ENCODE measurements at regions not wholly inside any gene's neighbourhood (a gene's known extent, or its start where the extent isn't known, plus 50 kb on each side); places are given as distances from the start of the nearest gene placed in this dataset.
"Not testable (repeated sequence)": the region's sequence is repeated elsewhere in the genome, so short reads cannot be mapped to it uniquely, and the experiment has no call there.

- no peak for DNase-seq
Observed at GRCh38 chr3:84679211-84679610, 279.6 kb upstream of the CADM2 start.

- DNase-seq = no peak
Observed at GRCh38 chr3:84680700-84681099, 278.1 kb upstream of the CADM2 start.

- no peak for DNase-seq
Observed at GRCh38 chr3:84683493-84683892, 275.3 kb upstream of the CADM2 start.

- no peak for DNase-seq
Observed at GRCh38 chr3:84685467-84685866, 273.3 kb upstream of the CADM2 start.

GRCh38 chr3:84692261-84692660 is 266.5 kb upstream of the CADM2 start:
- DNase-seq = no peak

- DNase-seq = not testable (repeated sequence)
Observed at GRCh38 chr3:84710288-84710687, 248.5 kb upstream of the CADM2 start.

GRCh38 chr3:84717894-84718293 is 240.9 kb upstream of the CADM2 start:
- DNase-seq = no peak

- no peak for DNase-seq
Observed at GRCh38 chr3:84724877-84725276, 233.9 kb upstream of the CADM2 start.

- no peak for DNase-seq
Observed at GRCh38 chr3:84727616-84728015, 231.2 kb upstream of the CADM2 start.

GRCh38 chr3:84734731-84735130 is 224.1 kb upstream of the CADM2 start:
- not testable (repeated sequence) for DNase-seq

- DNase-seq = no peak
Observed at GRCh38 chr3:84738086-84738485, 220.7 kb upstream of the CADM2 start.

GRCh38 chr3:84742915-84743425 is 215.8 kb upstream of the CADM2 start:
- no peak for DNase-seq

- DNase-seq = no peak
Observed at GRCh38 chr3:84744130-84744529, 214.7 kb upstream of the CADM2 start.

GRCh38 chr3:84755860-84756259 is 202.9 kb upstream of the CADM2 start:
- DNase-seq = no peak

- DNase-seq = no peak
Observed at GRCh38 chr3:84759361-84759760, 199.4 kb upstream of the CADM2 start.

GRCh38 chr3:84772841-84773240 is 185.9 kb upstream of the CADM2 start:
- DNase-seq = no peak

GRCh38 chr3:84783281-84783680 is 175.5 kb upstream of the CADM2 start:
- DNase-seq = no peak

- no peak for DNase-seq
Observed at GRCh38 chr3:84789961-84790360, 168.8 kb upstream of the CADM2 start.

GRCh38 chr3:84806958-84807357 is 151.8 kb upstream of the CADM2 start:
- DNase-seq = no peak

GRCh38 chr3:84820126-84820525 is 138.7 kb upstream of the CADM2 start:
- no peak for DNase-seq

GRCh38 chr3:84820906-84821305 is 137.9 kb upstream of the CADM2 start:
- no peak for DNase-seq

- no peak for DNase-seq
Observed at GRCh38 chr3:84825817-84826216, 133.0 kb upstream of the CADM2 start.

- DNase-seq = no peak
Observed at GRCh38 chr3:84830476-84830875, 128.3 kb upstream of the CADM2 start.

GRCh38 chr3:84835366-84835765 is 123.4 kb upstream of the CADM2 start:
- DNase-seq = no peak

- no peak for DNase-seq
Observed at GRCh38 chr3:84836961-84837360, 121.8 kb upstream of the CADM2 start.

Data from skin of body (tissue), 1 donor.